Neural progenitor cell (in vitro differentiated cells): ENCODE measurements at regions not wholly inside any gene's neighbourhood (a gene's known extent, or its start where the extent isn't known, plus 50 kb on each side); places are given as distances from the start of the nearest gene placed in this dataset.

Source experiments
- CTCF ChIP-seq: fragments of 200-600 bp; sonication (generic); IDR thresholded peaks from 2 replicates; pipeline ENCODE4 v1.5.1; 2017; ENCODE audit warnings: antibody characterized with exemption, mild to moderate bottlenecking
- EZH2phosphoT487 ChIP-seq: fragments of 200-600 bp; sonication (generic); IDR thresholded peaks from 2 replicates; pipeline ENCODE4 v1.6.1; 2017; ENCODE audit warnings: antibody characterized with exemption

GRCh38 chr4:18733961-18734360 is 712.4 kb upstream of the LCORL start:
- TF ChIP-seq CTCF (no peak), EZH2phosphoT487 (no peak)
